Keratinocyte (primary cell): ENCODE measurements at regions not wholly inside any gene's neighbourhood (a gene's known extent, or its start where the extent isn't known, plus 50 kb on each side); places are given as distances from the start of the nearest gene placed in this dataset.

ENCODE experiments used
- DNase-seq: peaks from one replicate; pipeline ENCODE4 v3.0.0-alpha.2; 2011; ENCODE audit warnings: low read depth, missing footprints, low spot score
- FAIRE-seq: peaks from 2 replicates; lab custom pipeline; 2011; peaks lifted over from hg19 to GRCh38; lab: Jason Lieb, UNC
- H2AFZ ChIP-seq: 2 replicates; pipeline ENCODE4 v1.6.0; 2012; ENCODE audit warnings: low read length, control low read depth, inconsistent platforms; ENCODE audit not compliant: control insufficient read depth
- H3K27ac ChIP-seq: 2 replicates; pipeline ENCODE4 v1.5.1; 2011; ENCODE audit warnings: low read length; ENCODE audit not compliant: control insufficient read depth, insufficient read depth
- H3K27me3 ChIP-seq: 3 replicates; pipeline ENCODE4 v1.6.0; 2011; ENCODE audit warnings: low read length; ENCODE audit not compliant: control insufficient read depth, insufficient read depth; ENCODE audit errors: extremely low read depth
- H3K36me3 ChIP-seq, 2 experiments: 2 replicates in 1 of 2; 3 replicates in 1 of 2; pipeline ENCODE4 v1.5.1; 2011; ENCODE audit warnings: low read length in 2 of 2, mild to moderate bottlenecking in 1 of 2; ENCODE audit not compliant: control insufficient read depth in 2 of 2, insufficient read depth in 2 of 2; ENCODE audit errors: extremely low read depth in 1 of 2
- H3K4me1 ChIP-seq: 3 replicates; pipeline ENCODE4 v1.5.1; 2011; ENCODE audit warnings: low read length; ENCODE audit not compliant: control insufficient read depth, insufficient read depth; ENCODE audit errors: extremely low read depth
- H3K4me2 ChIP-seq: 3 replicates; pipeline ENCODE4 v1.6.0; 2011; ENCODE audit warnings: low read depth, low read length; ENCODE audit not compliant: control insufficient read depth, insufficient read depth; ENCODE audit errors: extremely low read depth
- H3K4me3 ChIP-seq, 3 experiments: fragments of 200-600 bp in 1 of 3; sonication (generic) in 1 of 3; 2 replicates in 2 of 3; 3 replicates in 1 of 3; pipeline ENCODE4 v1.5.1; 2011 to 2016; ENCODE audit warnings: low read length in 3 of 3, mild to moderate bottlenecking in 3 of 3, control low read depth in 2 of 3, inconsistent platforms in 1 of 3, low read depth in 1 of 3, mixed read lengths in 1 of 3, mixed run types in 1 of 3, moderate library complexity in 1 of 3; ENCODE audit not compliant: control insufficient read depth in 2 of 3, insufficient read depth in 2 of 3; ENCODE audit errors: extremely low read depth in 1 of 3
- H3K79me2 ChIP-seq: 2 replicates; pipeline ENCODE4 v1.6.0; 2012; ENCODE audit warnings: low read length; ENCODE audit not compliant: control insufficient read depth, insufficient read depth
- H3K9ac ChIP-seq: 3 replicates; pipeline ENCODE4 v1.6.0; 2011; ENCODE audit warnings: low read length; ENCODE audit not compliant: control insufficient read depth, insufficient read depth; ENCODE audit errors: extremely low read depth
- H3K9me1 ChIP-seq: 3 replicates; pipeline ENCODE4 v1.6.0; 2011; ENCODE audit warnings: low read length; ENCODE audit not compliant: control insufficient read depth, insufficient read depth; ENCODE audit errors: extremely low read depth
- H3K9me3 ChIP-seq: 2 replicates; pipeline ENCODE4 v1.5.1; 2012; ENCODE audit warnings: low read depth, low read length; ENCODE audit not compliant: control insufficient read depth
- H4K20me1 ChIP-seq: 3 replicates; pipeline ENCODE4 v1.6.0; 2011; ENCODE audit warnings: low read length; ENCODE audit not compliant: control insufficient read depth, insufficient read depth; ENCODE audit errors: extremely low read depth
- CTCF ChIP-seq, 3 experiments: IDR thresholded peaks in 1 of 3; conservative IDR thresholded peaks in 1 of 3; optimal IDR thresholded peaks in 1 of 3; 2 replicates in 2 of 3; 3 replicates in 1 of 3; pipeline versions ENCODE3 to v1.5.1; 2011; ENCODE audit warnings: low read length in 3 of 3, mild to moderate bottlenecking in 3 of 3, moderate library complexity in 2 of 3, control low read depth in 1 of 3, inconsistent platforms in 1 of 3; ENCODE audit not compliant: insufficient read depth in 2 of 3; ENCODE audit errors: extremely low read depth in 1 of 3
- EZH2 ChIP-seq: IDR thresholded peaks from one replicate; pipeline ENCODE4 v1.6.1; 2012; ENCODE audit warnings: inconsistent platforms, mild to moderate bottlenecking, low read length, moderate library complexity
- dilution Hi-C: fragments of 300-500 bp; cut with MboI; formaldehyde crosslinking; loops from one replicate; pipeline ENCODE4 v1.7.0; 2020; ENCODE audit warnings: low sequenced_read_pairs; ENCODE audit not compliant: extremely low pct_ligation_motif_present

GRCh38 chr11:128354476-128354875 lies 232.9 kb downstream of the ETS1 start:
- H2AFZ ChIP-seq: no peak overlapping the region
- H3K9me1 ChIP-seq: no peaks in the 10 kb centered on the region
- H3K4me3 ChIP-seq: no peak overlapping the region
- no peak for TF ChIP-seq CTCF (optimal IDR thresholded peaks at IDR 0.05 in 1 of 3, IDR thresholded peaks at IDR 0.05 in 1 of 3, conservative IDR thresholded peaks at IDR 0.05 in 1 of 3; ENCODE audit: extremely low read depth in 1 of 3, insufficient read depth in 2 of 3, low read length in 3 of 3)
- TF ChIP-seq EZH2: no peak
- DNase-seq: no peak
- no peaks in the 10 kb centered on the region for H3K4me1 ChIP-seq
- dilution Hi-C loops: no loop called here
- no peaks in the 10 kb centered on the region for H3K36me3 ChIP-seq
- H3K9ac ChIP-seq: no peak overlapping the region
- no peaks in the 10 kb centered on the region for H3K9me3 ChIP-seq
- H3K79me2 ChIP-seq: no peaks in the 10 kb centered on the region
- peaks cover 3% of the 10 kb centered on the region for H3K27me3 ChIP-seq
- no peak overlapping the region for H3K4me2 ChIP-seq
- no peak for FAIRE-seq
- H4K20me1 ChIP-seq: no peaks in the 10 kb centered on the region
- no peak overlapping the region for H3K27ac ChIP-seq

- no peaks in the 10 kb centered on the region for H3K9me3 ChIP-seq
- H3K27me3 ChIP-seq: no peaks in the 10 kb centered on the region
- H3K4me1 ChIP-seq: no peaks in the 10 kb centered on the region
- TF ChIP-seq EZH2 (no peak), CTCF (optimal IDR thresholded peaks at IDR 0.05 in 1 of 3, IDR thresholded peaks at IDR 0.05 in 1 of 3, conservative IDR thresholded peaks at IDR 0.05 in 1 of 3; ENCODE audit: extremely low read depth in 1 of 3, insufficient read depth in 2 of 3, low read length in 3 of 3) (no peak)
- no peaks in the 10 kb centered on the region for H3K79me2 ChIP-seq
- no peak overlapping the region for H3K4me2 ChIP-seq
- no peak overlapping the region for H3K9ac ChIP-seq
- no peaks in the 10 kb centered on the region for H3K9me1 ChIP-seq
- no peaks in the 10 kb centered on the region for H4K20me1 ChIP-seq
- no peak overlapping the region for H2AFZ ChIP-seq
- no peak for FAIRE-seq
- H3K36me3 ChIP-seq: no peaks in the 10 kb centered on the region
- no peak overlapping the region for H3K27ac ChIP-seq
- dilution Hi-C loops: no loop called here
- DNase-seq: no peak
- H3K4me3 ChIP-seq: no peak overlapping the region
These were observed 236.2 kb downstream of the ETS1 start for GRCh38 chr11:128351168-128351567.
